K562 (cell line): ENCODE measurements at regions not wholly inside any gene's neighbourhood (a gene's known extent, or its start where the extent isn't known, plus 50 kb on each side); places are given as distances from the start of the nearest gene placed in this dataset.

Experiments
- ESRRA ChIP-seq: fragments of 450-650 bp; IDR thresholded peaks from 2 replicates; pipeline ENCODE4 v1.6.1; 2014; ENCODE audit warnings: low read depth, mild to moderate bottlenecking, moderate library complexity, borderline replicate concordance
- NFE2 ChIP-seq: IDR thresholded peaks from 2 replicates; pipeline ENCODE4 v1.6.1; 2014; ENCODE audit warnings: antibody characterized with exemption, low read depth
- RAD21 ChIP-seq, 2 experiments: fragments of 250-450 bp in 1 of 2; fragments of 450-650 bp in 1 of 2; sonication (Bioruptor Pico) in 1 of 2; formaldehyde crosslinking in 1 of 2; IDR thresholded peaks in 1 of 2; conservative IDR thresholded peaks in 1 of 2; 2 replicates each; pipeline versions ENCODE4 v1.4.0 to v1.8.0; 2020 to 2022; ENCODE audit warnings: mild to moderate bottlenecking in 2 of 2, moderate library complexity in 1 of 2
- TF ChIP-seq, protein P1 (sequence below): sonication (generic); formaldehyde crosslinking; IDR thresholded peaks from 2 replicates; pipeline ENCODE4 v1.8.1; 2023; ENCODE audit warnings: mild to moderate bottlenecking, missing genetic modification reagents, moderate library complexity
- TF ChIP-seq, protein P2 (sequence below), 2 experiments: fragments of 450-650 bp; formaldehyde crosslinking in 1 of 2; IDR thresholded peaks; 2 replicates each; pipeline versions ENCODE4 v1.4.0 to v1.6.1; 2014 to 2020; ENCODE audit warnings: mild to moderate bottlenecking in 2 of 2, borderline replicate concordance in 1 of 2, low read depth in 1 of 2

- TF ChIP-seq, protein P1, sequence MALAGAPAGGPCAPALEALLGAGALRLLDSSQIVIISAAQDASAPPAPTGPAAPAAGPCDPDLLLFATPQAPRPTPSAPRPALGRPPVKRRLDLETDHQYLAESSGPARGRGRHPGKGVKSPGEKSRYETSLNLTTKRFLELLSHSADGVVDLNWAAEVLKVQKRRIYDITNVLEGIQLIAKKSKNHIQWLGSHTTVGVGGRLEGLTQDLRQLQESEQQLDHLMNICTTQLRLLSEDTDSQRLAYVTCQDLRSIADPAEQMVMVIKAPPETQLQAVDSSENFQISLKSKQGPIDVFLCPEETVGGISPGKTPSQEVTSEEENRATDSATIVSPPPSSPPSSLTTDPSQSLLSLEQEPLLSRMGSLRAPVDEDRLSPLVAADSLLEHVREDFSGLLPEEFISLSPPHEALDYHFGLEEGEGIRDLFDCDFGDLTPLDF (CRISPR knock-in tag) = no peak
- TF ChIP-seq ESRRA (no peak), RAD21 (CRISPR knock-in tag; conservative IDR thresholded peaks at IDR 0.05 in 1 of 2, IDR thresholded peaks at IDR 0.05 in 1 of 2) (peak in 1 of 2 experiments; percentile 58; a peak in 2 of 4 replicates), NFE2 (no peak)
- TF ChIP-seq, protein P2, sequence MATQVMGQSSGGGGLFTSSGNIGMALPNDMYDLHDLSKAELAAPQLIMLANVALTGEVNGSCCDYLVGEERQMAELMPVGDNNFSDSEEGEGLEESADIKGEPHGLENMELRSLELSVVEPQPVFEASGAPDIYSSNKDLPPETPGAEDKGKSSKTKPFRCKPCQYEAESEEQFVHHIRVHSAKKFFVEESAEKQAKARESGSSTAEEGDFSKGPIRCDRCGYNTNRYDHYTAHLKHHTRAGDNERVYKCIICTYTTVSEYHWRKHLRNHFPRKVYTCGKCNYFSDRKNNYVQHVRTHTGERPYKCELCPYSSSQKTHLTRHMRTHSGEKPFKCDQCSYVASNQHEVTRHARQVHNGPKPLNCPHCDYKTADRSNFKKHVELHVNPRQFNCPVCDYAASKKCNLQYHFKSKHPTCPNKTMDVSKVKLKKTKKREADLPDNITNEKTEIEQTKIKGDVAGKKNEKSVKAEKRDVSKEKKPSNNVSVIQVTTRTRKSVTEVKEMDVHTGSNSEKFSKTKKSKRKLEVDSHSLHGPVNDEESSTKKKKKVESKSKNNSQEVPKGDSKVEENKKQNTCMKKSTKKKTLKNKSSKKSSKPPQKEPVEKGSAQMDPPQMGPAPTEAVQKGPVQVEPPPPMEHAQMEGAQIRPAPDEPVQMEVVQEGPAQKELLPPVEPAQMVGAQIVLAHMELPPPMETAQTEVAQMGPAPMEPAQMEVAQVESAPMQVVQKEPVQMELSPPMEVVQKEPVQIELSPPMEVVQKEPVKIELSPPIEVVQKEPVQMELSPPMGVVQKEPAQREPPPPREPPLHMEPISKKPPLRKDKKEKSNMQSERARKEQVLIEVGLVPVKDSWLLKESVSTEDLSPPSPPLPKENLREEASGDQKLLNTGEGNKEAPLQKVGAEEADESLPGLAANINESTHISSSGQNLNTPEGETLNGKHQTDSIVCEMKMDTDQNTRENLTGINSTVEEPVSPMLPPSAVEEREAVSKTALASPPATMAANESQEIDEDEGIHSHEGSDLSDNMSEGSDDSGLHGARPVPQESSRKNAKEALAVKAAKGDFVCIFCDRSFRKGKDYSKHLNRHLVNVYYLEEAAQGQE (IDR thresholded peaks at IDR 0.05; ENCODE audit: borderline replicate concordance) = peak; percentile 26; the same call in 1 of the 2 replicates
- TF ChIP-seq, protein P2 (CRISPR knock-in tag; IDR thresholded peaks at IDR 0.05; ENCODE audit: low read depth) = no peak
- TF ChIP-seq, all 486 proteins: peak for 5
Measured at GRCh38 chr12:23055004-23055403, 430.0 kb downstream of the ETNK1 start (continued).
